Endothelial cell of umbilical vein (primary cell): ENCODE measurements at regions not wholly inside any gene's neighbourhood (a gene's known extent, or its start where the extent isn't known, plus 50 kb on each side); places are given as distances from the start of the nearest gene placed in this dataset.
A peak's percentile ranks its signal among the peaks of the same experiment; 100 is the strongest.

Experiments used
- BruUV-seq: library from RNA; stranded (reverse); fragments of 400-500 nt; replicated peaks from 2 replicates; lab custom pipeline; 2021; lab: Mats Ljungman, UMichigan
- CTCF ChIA-PET: fragments of 300-600, 350-600 bp; sonication (Branson Sonifier 250); formaldehyde crosslinking; loops from one replicate; lab custom pipeline; 2021; ENCODE audit warnings: antibody characterized with exemption, inconsistent platforms; lab: Charles Lee
- POLR2A ChIA-PET: fragments of 300-600, 350-600 bp; sonication (Branson Sonifier 250); formaldehyde crosslinking; loops from one replicate; lab custom pipeline; 2021; ENCODE audit warnings: antibody characterized with exemption, inconsistent platforms; lab: Charles Lee
- DNase-seq: peaks from one replicate; pipeline ENCODE4 v3.0.0-alpha.2; 2011; ENCODE audit warnings: low read depth, low spot score
- FAIRE-seq: peaks from 2 replicates; lab custom pipeline; 2011; peaks lifted over from hg19 to GRCh38; lab: Jason Lieb, UNC
- H2AFZ ChIP-seq: 2 replicates; pipeline ENCODE4 v1.6.0; 2012; ENCODE audit warnings: low read depth, low read length, control low read depth, inconsistent platforms
- H3K27ac ChIP-seq: 2 replicates; pipeline ENCODE4 v1.5.1; 2011; ENCODE audit warnings: low read depth, mild to moderate bottlenecking, control low read depth, low read length, moderate library complexity; ENCODE audit not compliant: insufficient read depth
- H3K27me3 ChIP-seq, 2 experiments: 2 replicates each; pipeline versions ENCODE4 v1.6.0 to v1.6.1; 2011; ENCODE audit warnings: low read length in 2 of 2, mixed read lengths in 1 of 2; ENCODE audit not compliant: control insufficient read depth in 2 of 2, insufficient read depth in 2 of 2
- H3K36me3 ChIP-seq, 2 experiments: 2 replicates in 1 of 2; 3 replicates in 1 of 2; pipeline ENCODE4 v1.5.1; 2011; ENCODE audit warnings: low read length in 2 of 2, mild to moderate bottlenecking in 1 of 2, moderate library complexity in 1 of 2; ENCODE audit not compliant: control insufficient read depth in 2 of 2, insufficient read depth in 2 of 2; ENCODE audit errors: extremely low read depth in 1 of 2
- H3K4me1 ChIP-seq: 3 replicates; pipeline ENCODE4 v1.5.1; 2011; ENCODE audit warnings: mild to moderate bottlenecking, low read length; ENCODE audit not compliant: control insufficient read depth, insufficient read depth; ENCODE audit errors: extremely low read depth
- H3K4me2 ChIP-seq: 2 replicates; pipeline ENCODE4 v1.6.1; 2011; ENCODE audit warnings: low read length, control low read depth, mixed read lengths; ENCODE audit not compliant: insufficient read depth
- H3K4me3 ChIP-seq, 3 experiments: fragments of 200-600 bp in 1 of 3; sonication (generic), shearing (Covaris generic) in 1 of 3; replicated peaks in 1 of 3; 2 replicates each; pipeline ENCODE4 v1.5.1; 2011 to 2016; ENCODE audit warnings: control low read depth in 3 of 3, low read length in 3 of 3, mild to moderate bottlenecking in 2 of 3, inconsistent platforms in 1 of 3, low read depth in 1 of 3, moderate library complexity in 1 of 3; ENCODE audit not compliant: insufficient read depth in 1 of 3
- H3K79me2 ChIP-seq: 2 replicates; pipeline ENCODE4 v1.6.0; 2012; ENCODE audit warnings: low read length, inconsistent platforms; ENCODE audit not compliant: control insufficient read depth, insufficient read depth
- H3K9ac ChIP-seq: replicated peaks from 2 replicates; pipeline ENCODE3; 2011; ENCODE audit warnings: low read length, control low read depth; ENCODE audit not compliant: insufficient read depth; ENCODE audit errors: extremely low read depth
- H3K9me1 ChIP-seq: replicated peaks from 3 replicates; pipeline ENCODE4 v1.6.0; 2011; ENCODE audit warnings: mild to moderate bottlenecking, low read length; ENCODE audit not compliant: control insufficient read depth, insufficient read depth; ENCODE audit errors: extremely low read depth
- H3K9me3 ChIP-seq: replicated peaks from 2 replicates; pipeline ENCODE4 v1.5.1; 2012; ENCODE audit warnings: low read length, inconsistent platforms; ENCODE audit not compliant: control insufficient read depth, insufficient read depth
- H4K20me1 ChIP-seq: replicated peaks from 2 replicates; pipeline ENCODE3; 2011; ENCODE audit warnings: mild to moderate bottlenecking, low read length; ENCODE audit not compliant: control insufficient read depth, insufficient read depth; ENCODE audit errors: extremely low read depth
- CTCF ChIP-seq, 2 donors: IDR thresholded peaks; 1 replicate in 1 of 2; 2 replicates in 1 of 2; pipeline ENCODE4 v1.5.1; 2011; ENCODE audit warnings: low read length in 2 of 2, mild to moderate bottlenecking in 2 of 2, moderate library complexity in 2 of 2, control low read depth in 1 of 2, inconsistent platforms in 1 of 2, low read depth in 1 of 2; ENCODE audit not compliant: insufficient read depth in 1 of 2; ENCODE audit errors: extremely low read depth in 1 of 2
- EZH2 ChIP-seq: IDR thresholded peaks from 2 replicates; pipeline ENCODE4 v1.6.1; 2012; ENCODE audit warnings: borderline replicate concordance, low read depth, mild to moderate bottlenecking, moderate library complexity, low read length, inconsistent platforms; ENCODE audit not compliant: severe bottlenecking
- FOS ChIP-seq: IDR thresholded peaks from 2 replicates; pipeline ENCODE4 v1.6.1; 2011; ENCODE audit warnings: mild to moderate bottlenecking, low read length, moderate library complexity, borderline replicate concordance; ENCODE audit not compliant: insufficient read depth
- GATA2 ChIP-seq: IDR thresholded peaks from 2 replicates; pipeline ENCODE4 v1.7.0; 2011; ENCODE audit warnings: low read depth, mild to moderate bottlenecking, moderate library complexity, mixed read lengths, low read length; ENCODE audit not compliant: insufficient read length, insufficient read depth
- JUN ChIP-seq: IDR thresholded peaks from 2 replicates; pipeline ENCODE4 v1.6.1; 2011; ENCODE audit warnings: borderline replicate concordance, low read depth; ENCODE audit not compliant: insufficient read length, insufficient read depth
- MYC ChIP-seq: IDR thresholded peaks from one replicate; pipeline ENCODE4 v1.6.1; 2011; ENCODE audit warnings: mild to moderate bottlenecking, low read depth, low read length
- POLR2A ChIP-seq: IDR thresholded peaks from 2 replicates; pipeline ENCODE4 v1.6.1; 2012; ENCODE audit warnings: low read depth, mild to moderate bottlenecking, control low read depth, low read length
- POLR2AphosphoS5 ChIP-seq: IDR thresholded peaks from 2 replicates; pipeline ENCODE4 v1.6.1; 2012; ENCODE audit warnings: low read depth, mild to moderate bottlenecking, control low read depth, low read length, moderate library complexity; ENCODE audit not compliant: insufficient read depth
- dilution Hi-C: fragments of 300-500 bp; cut with MboI; formaldehyde crosslinking; loops from one replicate; pipeline ENCODE4 v1.15.0; 2019; ENCODE audit warnings: low sequenced_read_pairs; ENCODE audit not compliant: extremely low pct_ligation_motif_present
- intact Hi-C: fragments of 100-400 bp; cut with micrococcal nuclease; formaldehyde crosslinking; loops from one replicate; pipeline ENCODE4 v1.10.0; 2022
- TF ChIP-seq, protein P1 (sequence below): IDR thresholded peaks from 2 replicates; pipeline ENCODE4 v1.6.1; 2011; ENCODE audit not compliant: insufficient read depth, insufficient read length

- H3K79me2 ChIP-seq: no peaks in the 10 kb centered on the region
- ChIA-PET POLR2A (no interaction called here), CTCF (interaction anchor here (1.5 to 20.7 kb wide), 2 partner anchors 52 to 188 kb away, joined by 3 to 740 read pairs; no protein-coding TSS in a partner anchor)
- FAIRE-seq (no peak), DNase-seq (peak; percentile 26)
- H3K27me3 ChIP-seq: no peaks in the 10 kb centered on the region
- no peak overlapping the region for H3K4me2 ChIP-seq
- H3K9me3 ChIP-seq: no peaks in the 10 kb centered on the region
- intact Hi-C loops: no loop called here
- H3K9ac ChIP-seq: no peak overlapping the region
- dilution Hi-C loops: loop anchor here (10.0 kb wide), 1 partner anchor 189 kb away; no protein-coding TSS in a partner anchor
- no peak for TF ChIP-seq GATA2
- TF ChIP-seq FOS: no peak
- TF ChIP-seq EZH2: no peak
- TF ChIP-seq POLR2A: no peak
- TF ChIP-seq JUN: no peak
- TF ChIP-seq, protein P1, sequence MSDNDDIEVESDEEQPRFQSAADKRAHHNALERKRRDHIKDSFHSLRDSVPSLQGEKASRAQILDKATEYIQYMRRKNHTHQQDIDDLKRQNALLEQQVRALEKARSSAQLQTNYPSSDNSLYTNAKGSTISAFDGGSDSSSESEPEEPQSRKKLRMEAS: no peak
- TF ChIP-seq POLR2AphosphoS5: no peak
- no peak for TF ChIP-seq MYC
- no peak for TF ChIP-seq CTCF (IDR thresholded peaks at IDR 0.05; ENCODE audit: extremely low read depth in 1 of 2, insufficient read depth in 1 of 2, low read depth in 1 of 2, low read length in 2 of 2)
- H2AFZ ChIP-seq: no peak overlapping the region
- H3K9me1 ChIP-seq: no peaks in the 10 kb centered on the region
- H3K4me3 ChIP-seq: no peak overlapping the region
- peaks cover 9% of the 10 kb centered on the region for H3K4me1 ChIP-seq
- no peaks in the 10 kb centered on the region for H4K20me1 ChIP-seq
- no TSS peak for BruUV-seq
- no peak overlapping the region for H3K27ac ChIP-seq
- no peaks in the 10 kb centered on the region for H3K36me3 ChIP-seq
Observed at GRCh38 chr21:38165466-38166172, 91.2 kb upstream of the KCNJ15 start.
